Activated naive CD4-positive, alpha-beta T cell (primary cell): ENCODE measurements at regions not wholly inside any gene's neighbourhood (a gene's known extent, or its start where the extent isn't known, plus 50 kb on each side); places are given as distances from the start of the nearest gene placed in this dataset.

Source experiments
- DNase-seq, 4 experiments: peaks; one replicate each; lab custom pipeline; 2025; lab: John Stamatoyannopoulos, UW

GRCh38 chr11:127066401-127067090 lies 66.0 kb upstream of the KIRREL3 start:
- DNase-seq = no peak

DNA sequence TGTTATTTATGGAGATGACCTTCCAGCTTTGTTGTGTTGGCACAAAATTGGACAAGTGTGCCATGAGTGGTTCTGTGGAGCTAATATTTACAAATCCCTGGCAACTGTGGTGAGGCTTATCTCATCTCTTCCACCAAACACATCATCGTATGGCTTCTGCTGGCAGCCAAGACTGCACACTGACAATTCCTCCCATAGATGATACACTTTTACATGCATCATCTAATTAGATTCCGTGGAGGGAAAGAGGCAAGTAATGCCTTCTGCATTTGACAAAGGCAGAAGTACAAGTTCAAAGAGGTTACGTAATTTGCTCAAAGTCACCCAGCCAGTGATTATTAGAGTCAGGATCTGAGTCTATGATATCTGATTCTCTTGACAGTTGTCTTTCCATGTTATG lies 62.7 kb upstream of the KIRREL3 start:
- DNase-seq = no peak

DNA sequence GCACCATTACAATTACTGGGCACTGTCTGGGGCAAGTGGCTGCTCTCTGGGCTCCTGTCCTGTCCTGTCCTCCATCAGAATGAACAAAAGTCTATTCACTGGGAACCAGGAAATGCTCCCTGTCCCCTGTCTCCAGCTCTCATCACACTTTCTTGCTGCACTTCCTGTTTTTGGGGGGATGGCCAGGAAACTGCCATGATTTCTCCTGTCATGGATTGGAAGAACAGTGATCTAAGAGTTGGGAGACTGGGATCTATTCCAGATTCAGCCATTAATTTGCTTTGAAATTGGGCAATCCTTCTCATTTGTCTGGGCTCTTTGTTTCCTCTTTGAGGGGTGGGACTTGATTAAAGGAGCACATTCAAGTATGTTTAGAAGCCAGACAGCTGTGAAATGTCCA lies 61.4 kb upstream of the KIRREL3 start:
- DNase-seq = no peak

DNA sequence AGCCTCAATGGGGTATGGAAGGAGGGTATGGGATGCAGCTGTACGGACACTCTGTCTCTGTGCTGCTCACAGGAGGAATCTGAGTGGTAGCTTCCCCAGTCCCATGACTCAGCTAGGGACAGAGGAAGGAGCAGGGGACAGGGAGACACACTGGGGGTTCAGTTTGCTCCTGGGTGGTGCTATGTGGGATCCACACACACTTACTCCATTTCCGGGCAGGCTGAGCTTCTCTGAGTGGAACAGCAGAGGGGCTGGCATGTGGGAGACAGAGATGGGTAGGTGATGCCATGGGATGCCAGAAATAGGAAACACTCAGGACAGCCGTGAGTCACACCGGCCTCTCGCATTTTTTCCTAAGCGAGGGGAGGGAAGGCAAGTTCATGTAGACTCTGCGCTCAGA lies 59.2 kb upstream of the KIRREL3 start:
- DNase-seq = no peak

GRCh38 chr11:127059286-127059685 lies 58.7 kb upstream of the KIRREL3 start:
- no peak for DNase-seq

GRCh38 chr11:127058524-127058923 lies 58.0 kb upstream of the KIRREL3 start:
- DNase-seq = no peak

GRCh38 chr11:127057126-127057525 lies 56.6 kb upstream of the KIRREL3 start:
- no peak for DNase-seq

DNA sequence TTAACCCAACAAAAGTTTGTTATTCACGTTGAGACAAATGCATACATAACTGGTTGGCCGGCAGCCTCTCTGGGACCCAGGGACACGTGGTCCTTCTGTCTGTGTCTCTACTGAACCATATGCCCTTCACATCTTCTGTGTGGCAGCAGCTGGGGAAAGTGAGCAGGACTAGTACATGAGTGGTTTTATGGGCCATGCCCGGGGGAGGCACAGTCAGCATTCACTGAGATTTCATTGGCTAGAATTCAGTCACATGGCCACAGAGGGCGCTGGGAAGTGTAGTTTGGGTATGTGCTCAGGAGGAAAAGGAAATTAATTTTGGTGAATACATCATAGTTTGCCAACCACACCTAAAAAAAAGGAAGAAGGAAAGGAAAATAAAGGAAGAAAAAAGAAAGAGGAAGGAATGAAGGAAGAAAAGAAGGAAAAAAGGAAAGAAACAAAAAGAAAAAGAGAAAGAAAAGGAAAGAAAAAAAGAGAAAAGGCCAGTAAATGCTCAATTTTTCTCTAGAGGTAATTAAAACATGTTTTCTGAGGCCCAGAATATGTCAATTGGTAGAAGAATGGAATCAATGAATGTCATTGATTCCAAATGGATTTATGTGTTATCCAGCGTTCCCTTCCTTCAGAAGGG lies 55.9 kb upstream of the KIRREL3 start:
- no peak for DNase-seq

- no peak for DNase-seq
Measured at GRCh38 chr11:127055236-127055635, 54.7 kb upstream of the KIRREL3 start.

DNA sequence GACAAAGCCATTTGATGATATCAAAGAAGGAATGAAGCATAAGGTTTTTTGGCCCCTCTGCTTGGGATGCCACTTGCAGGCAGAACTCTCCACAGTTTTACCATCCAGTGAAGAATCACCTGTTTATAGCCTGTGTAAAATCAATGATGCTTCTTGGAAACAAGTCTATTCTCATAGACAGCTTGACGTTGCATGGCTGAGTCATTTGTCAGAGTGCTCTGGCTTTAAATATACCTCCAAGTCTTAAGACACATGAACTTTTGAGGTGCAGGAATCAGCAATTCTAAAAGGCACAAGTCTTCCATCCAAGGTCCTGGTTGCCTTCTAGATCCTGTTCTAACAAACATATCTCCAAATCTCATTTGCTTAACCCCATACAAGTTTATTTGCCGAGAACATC lies 53.6 kb upstream of the KIRREL3 start:
- no peak for DNase-seq

DNA sequence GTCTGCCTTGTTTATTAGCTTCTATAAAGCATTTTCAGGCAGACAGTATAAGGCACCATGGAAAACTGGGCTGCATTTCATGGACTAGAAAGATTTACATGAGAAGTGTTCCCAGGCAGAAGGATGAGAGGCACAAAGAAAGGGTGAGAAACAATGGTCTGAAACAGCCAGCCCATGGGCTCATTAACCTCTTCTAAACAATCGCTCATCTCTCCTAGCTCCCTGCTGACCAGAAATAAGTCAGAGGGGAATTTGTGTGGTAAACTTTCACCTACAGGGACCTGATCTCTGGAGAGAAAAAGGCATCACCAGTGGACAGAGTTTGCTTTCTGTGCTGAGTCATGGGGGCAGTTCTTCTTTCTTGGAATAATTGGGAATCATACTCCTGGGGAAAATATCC lies 51.8 kb upstream of the KIRREL3 start:
- no peak for DNase-seq
